ENCODE measurements at regions not wholly inside any gene's neighbourhood (a gene's known extent, or its start where the extent isn't known, plus 50 kb on each side); places are given as distances from the start of the nearest gene placed in this dataset.

DNA sequence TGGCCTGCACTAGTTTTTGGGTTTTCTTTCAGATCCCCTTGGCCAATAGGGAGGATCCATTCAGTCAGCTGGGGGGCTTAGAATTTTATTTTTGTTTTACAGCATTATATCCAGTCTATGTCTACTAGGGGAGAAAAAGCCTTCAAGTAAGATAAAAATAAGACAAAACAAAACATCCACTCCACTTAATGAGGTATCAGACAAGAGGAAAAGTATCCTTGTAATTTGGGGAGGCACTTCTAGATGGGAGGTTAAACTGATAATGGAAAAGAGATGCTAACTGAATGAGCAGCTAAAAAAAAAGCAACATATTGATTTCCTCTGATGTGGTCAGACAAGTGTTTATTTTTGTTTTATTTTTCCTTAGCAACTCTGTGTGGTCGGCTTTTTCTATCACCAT lies 278.0 kb upstream of the ANO3 start:
- Histone ChIP-seq H3K27me3 (replicated peaks; ENCODE audit: insufficient read depth, low read depth, low read length, poor library complexity) (no peaks in the 10 kb centered on the region), H3K9me3 (ENCODE audit: low read depth, low read length, poor library complexity, severe bottlenecking) (no peaks in the 10 kb centered on the region), H3K4me1 (ENCODE audit: insufficient read depth, low read length, poor library complexity, severe bottlenecking) (no peaks in the 10 kb centered on the region), H3K36me3 (ENCODE audit: insufficient read depth, low read length, poor library complexity, severe bottlenecking) (no peaks in the 10 kb centered on the region), H3K4me3 (ENCODE audit: low read depth, low read length, poor library complexity, severe bottlenecking) (no peak overlapping the region), H3K27ac (ENCODE audit: low read depth, low read length, poor library complexity, severe bottlenecking) (no peak overlapping the region)
- BruUV-seq (replicated peaks), result no TSS peak
- no peak for DNase-seq (ENCODE audit: low spot score)
- ChIA-PET CTCF (no interaction called here), POLR2A (ENCODE audit: low non-redundant PET) (no interaction called here)
- intact Hi-C loops (cut with micrococcal nuclease; ENCODE audit: unreplicated experiment), result no loop called here
- no peak for TF ChIP-seq EZH2 (IDR thresholded peaks at IDR 0.05; ENCODE audit: borderline replicate concordance, low read depth, low read length, poor library complexity, severe bottlenecking)
- TF ChIP-seq, protein P1, sequence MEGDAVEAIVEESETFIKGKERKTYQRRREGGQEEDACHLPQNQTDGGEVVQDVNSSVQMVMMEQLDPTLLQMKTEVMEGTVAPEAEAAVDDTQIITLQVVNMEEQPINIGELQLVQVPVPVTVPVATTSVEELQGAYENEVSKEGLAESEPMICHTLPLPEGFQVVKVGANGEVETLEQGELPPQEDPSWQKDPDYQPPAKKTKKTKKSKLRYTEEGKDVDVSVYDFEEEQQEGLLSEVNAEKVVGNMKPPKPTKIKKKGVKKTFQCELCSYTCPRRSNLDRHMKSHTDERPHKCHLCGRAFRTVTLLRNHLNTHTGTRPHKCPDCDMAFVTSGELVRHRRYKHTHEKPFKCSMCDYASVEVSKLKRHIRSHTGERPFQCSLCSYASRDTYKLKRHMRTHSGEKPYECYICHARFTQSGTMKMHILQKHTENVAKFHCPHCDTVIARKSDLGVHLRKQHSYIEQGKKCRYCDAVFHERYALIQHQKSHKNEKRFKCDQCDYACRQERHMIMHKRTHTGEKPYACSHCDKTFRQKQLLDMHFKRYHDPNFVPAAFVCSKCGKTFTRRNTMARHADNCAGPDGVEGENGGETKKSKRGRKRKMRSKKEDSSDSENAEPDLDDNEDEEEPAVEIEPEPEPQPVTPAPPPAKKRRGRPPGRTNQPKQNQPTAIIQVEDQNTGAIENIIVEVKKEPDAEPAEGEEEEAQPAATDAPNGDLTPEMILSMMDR (conservative IDR thresholded peaks at IDR 0.05; ENCODE audit: low read depth, low read length), result no peak

DNA sequence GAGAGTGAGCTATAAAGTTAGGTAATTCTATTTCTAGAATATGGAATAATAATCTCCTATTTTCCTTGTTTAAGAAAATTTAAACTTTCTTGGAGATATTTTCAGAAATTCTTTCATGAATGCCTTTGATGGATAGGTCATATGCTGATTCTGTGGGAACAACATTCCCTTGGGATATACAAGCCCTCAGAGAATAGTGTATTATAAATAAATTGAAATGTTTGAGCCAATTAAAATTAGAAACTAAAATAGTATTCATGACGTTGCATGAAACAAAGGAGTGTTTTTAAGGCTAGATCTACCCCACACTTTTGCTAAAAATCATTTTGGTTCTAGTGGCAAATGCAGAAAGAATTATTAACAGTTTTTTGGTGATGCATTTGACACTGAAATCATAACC lies 269.3 kb upstream of the ANO3 start:
- DNase-seq (ENCODE audit: low spot score), result no peak
- Histone ChIP-seq H3K27ac (ENCODE audit: low read depth, low read length, poor library complexity, severe bottlenecking) (no peak overlapping the region), H3K27me3 (replicated peaks; ENCODE audit: insufficient read depth, low read depth, low read length, poor library complexity) (no peaks in the 10 kb centered on the region), H3K4me3 (ENCODE audit: low read depth, low read length, poor library complexity, severe bottlenecking) (no peak overlapping the region), H3K4me1 (ENCODE audit: insufficient read depth, low read length, poor library complexity, severe bottlenecking) (no peaks in the 10 kb centered on the region), H3K36me3 (ENCODE audit: insufficient read depth, low read length, poor library complexity, severe bottlenecking) (no peaks in the 10 kb centered on the region), H3K9me3 (ENCODE audit: low read depth, low read length, poor library complexity, severe bottlenecking) (no peaks in the 10 kb centered on the region)
- no TSS peak for BruUV-seq (replicated peaks)
- no peak for TF ChIP-seq EZH2 (IDR thresholded peaks at IDR 0.05; ENCODE audit: borderline replicate concordance, low read depth, low read length, poor library complexity, severe bottlenecking)
- TF ChIP-seq, protein P1 (conservative IDR thresholded peaks at IDR 0.05; ENCODE audit: low read depth, low read length), result no peak
- intact Hi-C loops (cut with micrococcal nuclease; ENCODE audit: unreplicated experiment), result no loop called here
- CTCF ChIA-PET, result no interaction called here
- POLR2A ChIA-PET (ENCODE audit: low non-redundant PET), result no interaction called here

DNA sequence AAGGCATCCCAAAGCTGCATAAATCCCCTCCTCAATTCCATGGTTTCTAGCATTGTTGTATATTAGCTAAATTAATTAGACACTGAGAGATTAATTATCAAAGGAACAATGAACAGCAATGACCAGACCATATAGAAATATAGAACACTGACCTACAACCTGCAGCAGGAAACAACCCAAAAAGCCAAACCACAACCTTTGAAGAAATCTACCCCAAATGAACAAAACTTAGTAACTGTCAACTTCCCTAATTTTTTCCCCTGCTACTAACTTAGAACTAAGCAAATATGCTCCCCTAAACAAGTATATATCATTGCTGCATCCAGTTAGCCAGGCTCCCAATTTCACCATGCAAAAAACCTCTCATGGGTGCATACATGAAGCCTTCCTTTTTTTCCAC lies 268.0 kb upstream of the ANO3 start:
- Histone ChIP-seq H3K9me3 (ENCODE audit: low read depth, low read length, poor library complexity, severe bottlenecking) (no peaks in the 10 kb centered on the region), H3K4me3 (ENCODE audit: low read depth, low read length, poor library complexity, severe bottlenecking) (no peak overlapping the region), H3K27ac (ENCODE audit: low read depth, low read length, poor library complexity, severe bottlenecking) (no peak overlapping the region), H3K36me3 (ENCODE audit: insufficient read depth, low read length, poor library complexity, severe bottlenecking) (no peaks in the 10 kb centered on the region), H3K4me1 (ENCODE audit: insufficient read depth, low read length, poor library complexity, severe bottlenecking) (no peaks in the 10 kb centered on the region), H3K27me3 (replicated peaks; ENCODE audit: insufficient read depth, low read depth, low read length, poor library complexity) (no peaks in the 10 kb centered on the region)
- intact Hi-C loops (cut with micrococcal nuclease; ENCODE audit: unreplicated experiment), result no loop called here
- TF ChIP-seq EZH2 (IDR thresholded peaks at IDR 0.05; ENCODE audit: borderline replicate concordance, low read depth, low read length, poor library complexity, severe bottlenecking), result no peak
- TF ChIP-seq, protein P1 (conservative IDR thresholded peaks at IDR 0.05; ENCODE audit: low read depth, low read length), result no peak
- ChIA-PET CTCF (no interaction called here), POLR2A (ENCODE audit: low non-redundant PET) (interaction anchor here (0.8 kb wide), 1 partner anchor 77 kb away, joined by 5 read pairs; no protein-coding TSS in a partner anchor)
- DNase-seq (ENCODE audit: low spot score), result no peak
- BruUV-seq (replicated peaks), result no TSS peak
